Smooth muscle cell (in vitro differentiated cells): ENCODE measurements at regions not wholly inside any gene's neighbourhood (a gene's known extent, or its start where the extent isn't known, plus 50 kb on each side); places are given as distances from the start of the nearest gene placed in this dataset.

ENCODE experiments used
- DNase-seq: peaks from one replicate; lab custom pipeline; 2025; ENCODE audit not compliant: unreplicated experiment; lab: John Stamatoyannopoulos, UW
- H2AFZ ChIP-seq: fragments of 200-600 bp; sonication (generic); 2 replicates; pipeline ENCODE4 v1.6.0; 2016; ENCODE audit warnings: antibody characterized with exemption, low read depth, mild to moderate bottlenecking
- H3F3A ChIP-seq: fragments of 200-600 bp; sonication (generic); 2 replicates; pipeline ENCODE4 v1.6.0; 2017; ENCODE audit warnings: antibody characterized with exemption, low read depth
- H3K27ac ChIP-seq: fragments of 200-600 bp; sonication (generic); 2 replicates; pipeline ENCODE4 v1.5.1; 2016; ENCODE audit warnings: low read depth, mild to moderate bottlenecking
- H3K27me3 ChIP-seq: fragments of 200-600 bp; sonication (generic); 2 replicates; pipeline ENCODE4 v1.6.1; 2016; ENCODE audit warnings: low read depth, mild to moderate bottlenecking
- H3K36me3 ChIP-seq: fragments of 200-600 bp; sonication (generic); 2 replicates; pipeline ENCODE4 v1.5.1; 2016; ENCODE audit warnings: low read depth
- H3K4me1 ChIP-seq: fragments of 200-600 bp; sonication (generic); 2 replicates; pipeline ENCODE4 v1.5.1; 2016; ENCODE audit warnings: low read depth
- H3K4me2 ChIP-seq: fragments of 200-600 bp; sonication (generic); 2 replicates; pipeline ENCODE4 v1.6.0; 2016; ENCODE audit warnings: mild to moderate bottlenecking
- H3K4me3 ChIP-seq: fragments of 200-600 bp; sonication (generic); 2 replicates; pipeline ENCODE4 v1.5.1; 2016; ENCODE audit warnings: mild to moderate bottlenecking
- H3K79me2 ChIP-seq: fragments of 200-600 bp; sonication (generic); 2 replicates; pipeline ENCODE4 v1.6.0; 2016; ENCODE audit warnings: low read depth, mild to moderate bottlenecking
- H3K9ac ChIP-seq: fragments of 200-600 bp; sonication (generic); 2 replicates; pipeline ENCODE4 v1.6.0; 2016; ENCODE audit warnings: low read depth
- H3K9me3 ChIP-seq: fragments of 200-600 bp; sonication (generic); replicated peaks from 2 replicates; pipeline ENCODE4 v1.5.1; 2016; ENCODE audit warnings: low read depth
- H4K20me1 ChIP-seq: fragments of 200-600 bp; sonication (generic); 2 replicates; pipeline ENCODE4 v1.6.0; 2016; ENCODE audit warnings: low read depth
- CTCF ChIP-seq: fragments of 200-600 bp; sonication (generic); IDR thresholded peaks from 2 replicates; pipeline ENCODE4 v1.5.1; 2017; ENCODE audit warnings: borderline replicate concordance, mild to moderate bottlenecking, antibody characterized with exemption; ENCODE audit not compliant: insufficient read depth, poor library complexity, severe bottlenecking
- WGBS: methylation state at CpG from one replicate; pipeline ENCODE4 v1.1.7; 2016; ENCODE audit warnings: low lambda C conversion rate; 5-methylcytosine and 5-hydroxymethylcytosine counted together

- no peak overlapping the region for H2AFZ ChIP-seq
- no peaks in the 10 kb centered on the region for H4K20me1 ChIP-seq
- no peaks in the 10 kb centered on the region for H3K4me1 ChIP-seq
- WGBS = 80% methylated on average over 6 of the region's 8 CpGs
- TF ChIP-seq CTCF = no peak
- no peaks in the 10 kb centered on the region for H3F3A ChIP-seq
- H3K27me3 ChIP-seq = no peaks in the 10 kb centered on the region
- no peaks in the 10 kb centered on the region for H3K9me3 ChIP-seq
- no peaks in the 10 kb centered on the region for H3K79me2 ChIP-seq
- H3K9ac ChIP-seq = no peak overlapping the region
- no peak overlapping the region for H3K4me2 ChIP-seq
- H3K4me3 ChIP-seq = no peak overlapping the region
- no peaks in the 10 kb centered on the region for H3K36me3 ChIP-seq
- DNase-seq = no peak
- no peak overlapping the region for H3K27ac ChIP-seq
Observed at GRCh38 chr2:103268841-103269498, 507.1 kb downstream of the TMEM182 start.

- Histone ChIP-seq H3K4me3 (no peak overlapping the region), H3K9ac (no peak overlapping the region), H3F3A (no peaks in the 10 kb centered on the region), H3K4me2 (no peak overlapping the region), H3K27me3 (no peaks in the 10 kb centered on the region), H3K9me3 (no peaks in the 10 kb centered on the region), H2AFZ (no peak overlapping the region), H3K4me1 (no peaks in the 10 kb centered on the region), H3K79me2 (no peaks in the 10 kb centered on the region), H3K27ac (no peak overlapping the region), H4K20me1 (no peaks in the 10 kb centered on the region), H3K36me3 (no peaks in the 10 kb centered on the region)
- TF ChIP-seq CTCF = no peak
- DNase-seq = no peak
- WGBS = 96% methylated on average over 2 of the region's 2 CpGs
Observed at GRCh38 chr2:103276869-103277268, 515.0 kb downstream of the TMEM182 start.

GRCh38 chr2:103284750-103285149, 522.9 kb downstream of the TMEM182 start:
- WGBS = 67% methylated on average over 4 of the region's 4 CpGs
- no peaks in the 10 kb centered on the region for H3K79me2 ChIP-seq
- no peak overlapping the region for H2AFZ ChIP-seq
- H3K4me2 ChIP-seq = no peak overlapping the region
- no peak overlapping the region for H3K4me3 ChIP-seq
- no peak overlapping the region for H3K27ac ChIP-seq
- H3K9ac ChIP-seq = no peak overlapping the region
- DNase-seq = no peak
- H4K20me1 ChIP-seq = no peaks in the 10 kb centered on the region
- TF ChIP-seq CTCF = no peak
- no peaks in the 10 kb centered on the region for H3K4me1 ChIP-seq
- no peaks in the 10 kb centered on the region for H3K9me3 ChIP-seq
- peaks cover 10% of the 10 kb centered on the region for H3K27me3 ChIP-seq
- no peaks in the 10 kb centered on the region for H3K36me3 ChIP-seq
- no peaks in the 10 kb centered on the region for H3F3A ChIP-seq

DNA sequence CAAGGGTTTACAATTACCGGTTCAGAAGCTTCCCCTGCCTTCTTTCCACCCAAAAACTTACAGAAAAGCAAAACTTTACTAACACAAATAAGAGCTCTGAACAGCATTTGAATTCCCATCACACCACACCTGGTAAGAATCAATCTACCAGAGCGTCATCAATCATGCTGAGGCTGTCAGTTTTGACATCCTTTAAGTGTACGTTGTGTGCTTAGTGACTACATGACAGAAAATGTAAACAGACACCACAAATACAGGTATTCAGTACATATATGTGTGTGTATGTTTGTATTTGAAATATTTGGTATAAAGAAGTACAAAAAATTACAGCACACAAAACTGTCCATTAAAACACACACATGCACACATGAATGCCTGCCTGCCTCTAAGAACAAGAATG, 523.5 kb downstream of the TMEM182 start:
- H3K4me3 ChIP-seq = no peak overlapping the region
- no peaks in the 10 kb centered on the region for H3F3A ChIP-seq
- no peaks in the 10 kb centered on the region for H4K20me1 ChIP-seq
- peaks cover 10% of the 10 kb centered on the region for H3K27me3 ChIP-seq
- no peaks in the 10 kb centered on the region for H3K36me3 ChIP-seq
- TF ChIP-seq CTCF = no peak
- no peak overlapping the region for H3K4me2 ChIP-seq
- no peaks in the 10 kb centered on the region for H3K79me2 ChIP-seq
- H3K9me3 ChIP-seq = no peaks in the 10 kb centered on the region
- DNase-seq = no peak
- 93% methylated on average over 3 of the region's 3 CpGs for WGBS
- H3K4me1 ChIP-seq = no peaks in the 10 kb centered on the region
- no peak overlapping the region for H2AFZ ChIP-seq
- no peak overlapping the region for H3K27ac ChIP-seq
- H3K9ac ChIP-seq = no peak overlapping the region
